ENCODE measurements at regions not wholly inside any gene's neighbourhood (a gene's known extent, or its start where the extent isn't known, plus 50 kb on each side); places are given as distances from the start of the nearest gene placed in this dataset.
A peak's percentile ranks its signal among the peaks of the same experiment; 100 is the strongest.

DNA sequence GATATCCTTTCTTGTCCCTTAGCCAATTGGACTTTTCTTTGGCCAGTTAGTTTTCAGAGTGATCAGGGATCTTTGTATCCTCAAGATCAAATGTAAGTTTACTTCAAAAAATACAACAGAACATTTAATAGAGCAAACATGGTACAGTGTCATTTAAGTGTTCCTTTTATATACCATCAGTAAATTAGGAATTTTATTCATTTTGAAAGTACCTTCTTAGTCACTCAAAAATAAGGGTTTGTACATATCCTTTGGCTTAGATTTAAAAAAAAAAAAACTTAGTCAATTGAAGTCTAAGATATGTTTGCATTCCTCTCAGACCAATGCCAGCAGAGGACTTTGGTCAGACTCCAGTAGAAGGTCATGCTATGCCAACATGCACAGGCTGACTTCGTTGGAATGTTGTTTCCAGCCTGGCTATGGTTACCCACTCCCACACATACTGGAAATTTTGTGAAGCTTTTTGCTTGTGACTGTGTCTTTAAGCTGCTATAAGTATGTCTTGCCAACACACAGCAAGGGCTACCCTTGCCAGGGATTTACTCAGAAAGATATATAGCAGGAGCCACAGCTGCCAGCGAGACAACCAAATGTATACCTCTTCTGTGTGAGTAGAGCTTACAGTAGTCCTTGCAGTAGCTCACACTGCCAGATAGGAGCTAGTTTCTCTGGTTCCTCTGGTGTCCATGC is 81.5 kb upstream of the LRIF1 start:
- H3K9me3 ChIP-seq (ENCODE audit: insufficient read depth, low read depth) = peaks cover 4% of the 10 kb centered on the region; the same call in 1 of the 2 replicates
- no peak overlapping the region for H3K4me2 ChIP-seq
- H4K20me1 ChIP-seq (ENCODE audit: insufficient read depth) = no peaks in the 10 kb centered on the region
- H3K4me3 ChIP-seq = no peak overlapping the region
- TF ChIP-seq, protein P1, sequence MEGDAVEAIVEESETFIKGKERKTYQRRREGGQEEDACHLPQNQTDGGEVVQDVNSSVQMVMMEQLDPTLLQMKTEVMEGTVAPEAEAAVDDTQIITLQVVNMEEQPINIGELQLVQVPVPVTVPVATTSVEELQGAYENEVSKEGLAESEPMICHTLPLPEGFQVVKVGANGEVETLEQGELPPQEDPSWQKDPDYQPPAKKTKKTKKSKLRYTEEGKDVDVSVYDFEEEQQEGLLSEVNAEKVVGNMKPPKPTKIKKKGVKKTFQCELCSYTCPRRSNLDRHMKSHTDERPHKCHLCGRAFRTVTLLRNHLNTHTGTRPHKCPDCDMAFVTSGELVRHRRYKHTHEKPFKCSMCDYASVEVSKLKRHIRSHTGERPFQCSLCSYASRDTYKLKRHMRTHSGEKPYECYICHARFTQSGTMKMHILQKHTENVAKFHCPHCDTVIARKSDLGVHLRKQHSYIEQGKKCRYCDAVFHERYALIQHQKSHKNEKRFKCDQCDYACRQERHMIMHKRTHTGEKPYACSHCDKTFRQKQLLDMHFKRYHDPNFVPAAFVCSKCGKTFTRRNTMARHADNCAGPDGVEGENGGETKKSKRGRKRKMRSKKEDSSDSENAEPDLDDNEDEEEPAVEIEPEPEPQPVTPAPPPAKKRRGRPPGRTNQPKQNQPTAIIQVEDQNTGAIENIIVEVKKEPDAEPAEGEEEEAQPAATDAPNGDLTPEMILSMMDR (conservative IDR thresholded peaks at IDR 0.05) = no peak
- TF ChIP-seq EZH2 (IDR thresholded peaks at IDR 0.05; ENCODE audit: low read depth) = no peak
- no peaks in the 10 kb centered on the region for H3K27me3 ChIP-seq (ENCODE audit: insufficient read depth, low read depth)
- H3K79me2 ChIP-seq (ENCODE audit: low read depth) = no peaks in the 10 kb centered on the region
- no peaks in the 10 kb centered on the region for H3K4me1 ChIP-seq (replicated peaks; ENCODE audit: insufficient read depth)
- no peaks in the 10 kb centered on the region for H3K36me3 ChIP-seq (ENCODE audit: low read depth)
- ChIA-PET CTCF (no interaction called here), POLR2A (ENCODE audit: unreplicated experiment) (interaction anchor here (0.7 kb wide), 1 partner anchor 57 kb away, joined by 3 read pairs; no protein-coding TSS in a partner anchor)
- no TSS peak for BruUV-seq (replicated peaks)
- DNase-seq = peak in 1 of 2 experiments; percentile 49
- peak overlapping the region; percentile 9; the same call in 1 of the 2 replicates for H2AFZ ChIP-seq
- no peak overlapping the region for H3K27ac ChIP-seq
- no peaks in the 10 kb centered on the region for H3K9me2 ChIP-seq (ENCODE audit: insufficient read depth)
- H3F3A ChIP-seq (ENCODE audit: insufficient read depth, low read depth) = no peaks in the 10 kb centered on the region
- intact Hi-C loops (cut with micrococcal nuclease; ENCODE audit: unreplicated experiment) = no loop called here

DNA sequence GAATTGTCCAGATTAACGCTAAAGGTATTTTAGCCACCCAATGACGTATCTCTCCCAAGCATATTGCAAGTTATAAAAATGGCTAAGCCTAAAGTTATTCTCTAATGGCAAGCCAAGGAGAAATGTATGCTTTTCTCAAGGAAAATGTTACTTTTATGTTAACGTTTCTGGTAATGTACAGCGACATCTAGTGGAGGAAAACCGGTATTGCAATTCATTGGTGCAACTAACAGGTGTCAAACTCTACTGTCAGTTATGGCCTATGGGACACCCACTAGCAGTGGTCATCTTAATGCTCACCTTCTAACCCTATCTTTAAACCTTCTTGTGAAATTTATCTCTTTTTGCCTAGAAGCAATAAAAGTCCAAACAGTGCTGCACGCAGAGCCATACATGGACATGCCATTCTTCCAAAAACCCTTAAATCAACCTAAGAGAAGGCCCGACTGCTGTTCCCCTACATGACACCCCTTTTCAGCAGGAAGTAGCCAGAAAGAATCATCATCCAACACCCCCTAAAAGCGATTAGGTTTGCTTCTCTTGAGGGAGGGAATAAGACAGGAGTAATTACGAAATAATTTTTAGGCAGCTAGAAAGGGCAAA is 68.7 kb upstream of the LRIF1 start:
- TF ChIP-seq, protein P1 (conservative IDR thresholded peaks at IDR 0.05) = peak; percentile 99
- no peak for TF ChIP-seq EZH2 (IDR thresholded peaks at IDR 0.05; ENCODE audit: low read depth)
- H3K79me2 ChIP-seq (ENCODE audit: low read depth) = no peaks in the 10 kb centered on the region
- H3K9me2 ChIP-seq (ENCODE audit: insufficient read depth) = no peaks in the 10 kb centered on the region
- no peak overlapping the region for H3K4me3 ChIP-seq
- no peak overlapping the region for H3K27ac ChIP-seq
- H4K20me1 ChIP-seq (ENCODE audit: insufficient read depth) = no peaks in the 10 kb centered on the region
- no peak overlapping the region for H2AFZ ChIP-seq
- ChIA-PET CTCF (interaction anchor here (0.5 kb wide), 1 partner anchor 269 kb away, joined by 7 read pairs; no protein-coding TSS in a partner anchor), POLR2A (ENCODE audit: unreplicated experiment) (no interaction called here)
- DNase-seq = peak; percentile 12 to 64
- no peaks in the 10 kb centered on the region for H3K36me3 ChIP-seq (ENCODE audit: low read depth)
- H3K4me1 ChIP-seq (replicated peaks; ENCODE audit: insufficient read depth) = no peaks in the 10 kb centered on the region
- no peaks in the 10 kb centered on the region for H3F3A ChIP-seq (ENCODE audit: insufficient read depth, low read depth)
- BruUV-seq (replicated peaks) = no TSS peak
- peaks cover 8% of the 10 kb centered on the region; the same call in 1 of the 2 replicates for H3K9me3 ChIP-seq (ENCODE audit: insufficient read depth, low read depth)
- intact Hi-C loops (cut with micrococcal nuclease; ENCODE audit: unreplicated experiment) = loop anchor here (5.0 kb wide), 2 partner anchors 300 to 375 kb away; no protein-coding TSS in a partner anchor
- no peaks in the 10 kb centered on the region for H3K27me3 ChIP-seq (ENCODE audit: insufficient read depth, low read depth)
- H3K4me2 ChIP-seq = no peak overlapping the region

DNA sequence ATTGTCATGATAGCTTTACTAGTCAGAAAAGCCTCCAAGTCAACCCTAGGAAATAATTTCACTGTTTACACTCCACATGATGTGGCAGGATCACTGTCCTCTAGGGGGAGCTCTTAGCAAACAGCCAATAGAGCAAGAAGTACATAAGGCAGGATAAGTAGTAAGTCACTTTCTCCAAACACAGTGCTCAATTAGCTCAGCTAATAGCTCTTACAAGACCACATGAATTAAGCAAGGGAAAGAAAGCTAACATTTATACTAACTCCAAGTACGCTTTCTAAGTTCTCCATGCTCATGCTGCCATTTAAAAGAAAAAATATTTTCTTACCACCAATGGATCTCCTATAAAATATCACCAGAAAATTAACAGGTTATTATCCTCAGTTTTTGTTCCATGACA is 66.9 kb upstream of the LRIF1 start:
- no peak for TF ChIP-seq EZH2 (IDR thresholded peaks at IDR 0.05; ENCODE audit: low read depth)
- TF ChIP-seq, protein P1 (conservative IDR thresholded peaks at IDR 0.05) = peak; percentile 97
- Histone ChIP-seq H3K36me3 (ENCODE audit: low read depth) (no peaks in the 10 kb centered on the region), H4K20me1 (ENCODE audit: insufficient read depth) (no peaks in the 10 kb centered on the region), H3K9me3 (ENCODE audit: insufficient read depth, low read depth) (0 out of 2 replicates have a peak, but pooled peaks cover 5% of the 10 kb centered on the region), H3K27ac (no peak overlapping the region), H2AFZ (no peak overlapping the region), H3F3A (ENCODE audit: insufficient read depth, low read depth) (no peaks in the 10 kb centered on the region), H3K4me2 (no peak overlapping the region), H3K27me3 (ENCODE audit: insufficient read depth, low read depth) (no peaks in the 10 kb centered on the region), H3K4me3 (no peak overlapping the region), H3K79me2 (ENCODE audit: low read depth) (no peaks in the 10 kb centered on the region), H3K9me2 (ENCODE audit: insufficient read depth) (no peaks in the 10 kb centered on the region), H3K4me1 (replicated peaks; ENCODE audit: insufficient read depth) (no peaks in the 10 kb centered on the region)
- peak; percentile 33 to 73 for DNase-seq
- ChIA-PET CTCF (no interaction called here), POLR2A (ENCODE audit: unreplicated experiment) (no interaction called here)
- intact Hi-C loops (cut with micrococcal nuclease; ENCODE audit: unreplicated experiment) = loop anchor here (2.0 to 5.0 kb wide), 3 partner anchors 192 to 377 kb away; no protein-coding TSS in a partner anchor
- BruUV-seq (replicated peaks) = no TSS peak
